ENCODE measurements at regions not wholly inside any gene's neighbourhood (a gene's known extent, or its start where the extent isn't known, plus 50 kb on each side); places are given as distances from the start of the nearest gene placed in this dataset.

DNA sequence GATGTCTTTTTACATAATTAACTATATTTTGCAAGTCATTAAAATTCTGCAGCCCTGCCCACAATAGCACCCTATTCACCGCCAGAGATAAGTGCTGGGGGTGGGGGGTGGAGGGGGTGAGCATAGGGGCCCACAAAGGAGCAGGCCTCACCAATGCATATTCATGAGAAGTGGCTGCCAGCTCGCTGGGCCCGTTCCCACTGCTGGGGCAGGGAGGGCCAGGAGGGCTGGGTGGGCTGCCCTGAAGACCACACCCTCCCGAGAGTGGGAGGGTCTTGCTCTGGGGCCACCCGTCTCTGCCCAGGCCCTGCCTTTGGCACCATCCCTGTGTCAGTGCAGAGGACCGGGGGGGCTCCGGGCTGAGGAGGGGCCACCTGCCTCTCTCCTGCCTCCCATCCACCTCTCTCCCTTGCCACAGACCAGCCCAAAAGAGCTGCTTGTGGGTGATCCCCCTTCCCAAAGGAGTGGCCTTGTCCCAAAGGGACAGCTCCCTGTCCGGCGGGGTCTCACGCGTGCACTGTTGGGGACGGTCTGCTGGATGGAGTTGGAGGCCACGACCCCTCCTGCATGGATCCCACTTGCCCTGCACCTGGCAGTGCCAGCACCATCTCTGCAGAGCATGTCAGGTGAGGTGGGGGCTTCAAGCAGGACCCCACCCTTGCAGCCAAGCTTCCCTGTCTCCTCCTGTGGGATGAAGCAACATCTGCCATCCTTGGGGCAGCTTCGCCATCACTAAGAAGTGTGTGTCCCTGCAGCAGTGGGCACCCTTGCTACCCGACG, 138.8 kb upstream of the GPC1 start:
- TF ChIP-seq, protein P1, sequence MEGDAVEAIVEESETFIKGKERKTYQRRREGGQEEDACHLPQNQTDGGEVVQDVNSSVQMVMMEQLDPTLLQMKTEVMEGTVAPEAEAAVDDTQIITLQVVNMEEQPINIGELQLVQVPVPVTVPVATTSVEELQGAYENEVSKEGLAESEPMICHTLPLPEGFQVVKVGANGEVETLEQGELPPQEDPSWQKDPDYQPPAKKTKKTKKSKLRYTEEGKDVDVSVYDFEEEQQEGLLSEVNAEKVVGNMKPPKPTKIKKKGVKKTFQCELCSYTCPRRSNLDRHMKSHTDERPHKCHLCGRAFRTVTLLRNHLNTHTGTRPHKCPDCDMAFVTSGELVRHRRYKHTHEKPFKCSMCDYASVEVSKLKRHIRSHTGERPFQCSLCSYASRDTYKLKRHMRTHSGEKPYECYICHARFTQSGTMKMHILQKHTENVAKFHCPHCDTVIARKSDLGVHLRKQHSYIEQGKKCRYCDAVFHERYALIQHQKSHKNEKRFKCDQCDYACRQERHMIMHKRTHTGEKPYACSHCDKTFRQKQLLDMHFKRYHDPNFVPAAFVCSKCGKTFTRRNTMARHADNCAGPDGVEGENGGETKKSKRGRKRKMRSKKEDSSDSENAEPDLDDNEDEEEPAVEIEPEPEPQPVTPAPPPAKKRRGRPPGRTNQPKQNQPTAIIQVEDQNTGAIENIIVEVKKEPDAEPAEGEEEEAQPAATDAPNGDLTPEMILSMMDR (conservative IDR thresholded peaks at IDR 0.05) = no peak
- TF ChIP-seq ZFX (IDR thresholded peaks at IDR 0.05) = no peak

All from C4-2B (cell line).